ENCODE measurements at regions not wholly inside any gene's neighbourhood (a gene's known extent, or its start where the extent isn't known, plus 50 kb on each side); places are given as distances from the start of the nearest gene placed in this dataset.

GRCh38 chr3:194931347-194931746 is 245.7 kb downstream of the FAM43A start:
- Histone ChIP-seq H3K36me3 (ENCODE audit: insufficient read depth) (0 out of 2 replicates have a peak, but pooled peaks cover 3% of the 10 kb centered on the region), H3K27ac (ENCODE audit: low read depth) (no peak overlapping the region), H3K79me2 (replicated peaks; ENCODE audit: insufficient read depth) (no peaks in the 10 kb centered on the region), H3F3A (replicated peaks; ENCODE audit: low read depth) (no peaks in the 10 kb centered on the region), H3K27me3 (ENCODE audit: insufficient read depth) (no peaks in the 10 kb centered on the region), H4K20me1 (replicated peaks; ENCODE audit: insufficient read depth) (no peaks in the 10 kb centered on the region), H2AFZ (peak overlapping the region; percentile 6; the same call in 1 of the 2 replicates), H3K4me1 (ENCODE audit: insufficient read depth) (no peaks in the 10 kb centered on the region; the same call in 1 of the 2 replicates), H3K4me3 (no peak overlapping the region), H3K4me2 (no peak overlapping the region), H3K9me2 (ENCODE audit: insufficient read depth) (peaks cover 5% of the 10 kb centered on the region; the same call in 1 of the 2 replicates)
- ATAC-seq (no peak), DNase-seq (ENCODE audit: low spot score) (no peak)
- Mint-ChIP-seq H3K27ac (no peak overlapping the region), H3K27me3 (ENCODE audit: insufficient read depth, low read depth, poor library complexity) (peaks cover 6% of the 10 kb centered on the region), H3K4me3 (no peak overlapping the region), H3K4me1 (peaks cover 4% of the 10 kb centered on the region; the same call in 2 of the 3 replicates), H3K36me3 (ENCODE audit: low read depth) (peaks cover 8% of the 10 kb centered on the region; the same call in 2 of the 3 replicates), H3K9me3 (peaks cover 29% of the 10 kb centered on the region; the same call in 2 of the 3 replicates)
- no peak for TF ChIP-seq JUNB (IDR thresholded peaks at IDR 0.05; ENCODE audit: unreplicated experiment)
- TF ChIP-seq EZH2 (IDR thresholded peaks at IDR 0.05; ENCODE audit: low read depth, unreplicated experiment) = no peak
- no peak for TF ChIP-seq REST (IDR thresholded peaks at IDR 0.05; ENCODE audit: unreplicated experiment)
- TF ChIP-seq CREB1 (CRISPR knock-in tag; IDR thresholded peaks at IDR 0.05; ENCODE audit: low read depth) = no peak
- TF ChIP-seq STAT1 (IDR thresholded peaks at IDR 0.05; ENCODE audit: unreplicated experiment) = no peak
- no peak for TF ChIP-seq EZH2phosphoT487 (IDR thresholded peaks at IDR 0.05; ENCODE audit: unreplicated experiment)
- no peak for TF ChIP-seq ZNF462 (CRISPR knock-in tag; IDR thresholded peaks at IDR 0.05)
- no peak for TF ChIP-seq CTCF (conservative IDR thresholded peaks at IDR 0.05; ENCODE audit: low read depth in 2 of 2)
- TF ChIP-seq NANOG (IDR thresholded peaks at IDR 0.05; ENCODE audit: borderline replicate concordance) = no peak
- no peak for TF ChIP-seq POLR2AphosphoS5 (IDR thresholded peaks at IDR 0.05; ENCODE audit: low read depth)
- TF ChIP-seq ZNF114 (CRISPR knock-in tag; IDR thresholded peaks at IDR 0.05) = no peak
- TF ChIP-seq ETS1 (IDR thresholded peaks at IDR 0.05) = no peak
- TF ChIP-seq ZNF331 (CRISPR knock-in tag; IDR thresholded peaks at IDR 0.05; ENCODE audit: low read depth) = no peak

All from GM23338 (cell line).